PFSK-1 (cell line): ENCODE measurements at regions not wholly inside any gene's neighbourhood (a gene's known extent, or its start where the extent isn't known, plus 50 kb on each side); places are given as distances from the start of the nearest gene placed in this dataset.
A peak's percentile ranks its signal among the peaks of the same experiment; 100 is the strongest.

Experiments used
- FOXP2 ChIP-seq: optimal IDR thresholded peaks from 2 replicates; pipeline ENCODE3; 2011; ENCODE audit warnings: borderline replicate concordance, control low read depth, inconsistent platforms; ENCODE audit not compliant: insufficient read depth; ENCODE audit errors: extremely low read length, extremely low read depth
- POLR2AphosphoS5 ChIP-seq: IDR thresholded peaks from 2 replicates; pipeline ENCODE4 v1.6.1; 2012; ENCODE audit warnings: low read depth, mild to moderate bottlenecking, control low read depth, low read length, moderate library complexity
- REST ChIP-seq, 2 experiments: IDR thresholded peaks; 2 replicates each; pipeline versions ENCODE4 v1.6.1 to v1.8.0; 2011 to 2012; ENCODE audit warnings: low read depth in 2 of 2, low read length in 2 of 2, control low read depth in 1 of 2, inconsistent platforms in 1 of 2, mild to moderate bottlenecking in 1 of 2, moderate library complexity in 1 of 2; ENCODE audit not compliant: insufficient read depth in 1 of 2
- SIN3A ChIP-seq: IDR thresholded peaks from 2 replicates; pipeline ENCODE4 v1.6.1; 2012; ENCODE audit warnings: mild to moderate bottlenecking, low read length, moderate library complexity, borderline replicate concordance; ENCODE audit not compliant: insufficient read depth
- TAF1 ChIP-seq: IDR thresholded peaks from 2 replicates; pipeline ENCODE4 v1.6.1; 2012; ENCODE audit warnings: low read length, control low read depth, borderline replicate concordance; ENCODE audit not compliant: insufficient read depth

- TF ChIP-seq FOXP2 (no peak), TAF1 (peak; percentile 44; the same call in 1 of the 2 replicates), SIN3A (peak; percentile 49; the same call in 1 of the 2 replicates), POLR2AphosphoS5 (no peak), REST (IDR thresholded peaks at IDR 0.05; ENCODE audit: insufficient read depth in 1 of 2, low read depth in 2 of 2, low read length in 2 of 2) (peak in 1 of 2 experiments; percentile 25; a peak in 1 of 4 replicates)
Measured at GRCh38 chr11:97722065-97722464, 1298.7 kb upstream of the CNTN5 start.

DNA sequence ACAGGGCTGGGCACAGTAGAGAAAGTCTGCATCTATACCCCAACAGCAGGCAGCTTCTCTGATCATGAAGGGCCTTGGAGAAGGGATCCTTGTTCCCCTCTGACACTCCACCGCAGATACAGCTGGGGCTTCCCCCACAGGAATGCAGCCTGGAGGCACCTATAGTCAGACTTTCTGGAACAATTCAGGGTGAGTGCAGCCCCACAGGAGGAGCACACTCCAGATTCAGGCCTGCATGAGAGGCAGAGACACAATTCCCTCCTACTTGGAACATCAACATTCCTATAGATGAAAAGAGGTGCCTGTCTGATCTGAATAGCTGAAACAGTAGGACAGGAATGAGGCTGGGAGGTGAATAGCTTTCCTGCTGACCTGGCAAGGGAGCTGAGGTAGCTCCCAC is 1298.0 kb upstream of the CNTN5 start:
- TF ChIP-seq POLR2AphosphoS5, result no peak
- TF ChIP-seq FOXP2, result no peak
- TF ChIP-seq TAF1, result no peak
- TF ChIP-seq REST (IDR thresholded peaks at IDR 0.05; ENCODE audit: insufficient read depth in 1 of 2, low read depth in 2 of 2, low read length in 2 of 2), result no peak
- no peak for TF ChIP-seq SIN3A

DNA sequence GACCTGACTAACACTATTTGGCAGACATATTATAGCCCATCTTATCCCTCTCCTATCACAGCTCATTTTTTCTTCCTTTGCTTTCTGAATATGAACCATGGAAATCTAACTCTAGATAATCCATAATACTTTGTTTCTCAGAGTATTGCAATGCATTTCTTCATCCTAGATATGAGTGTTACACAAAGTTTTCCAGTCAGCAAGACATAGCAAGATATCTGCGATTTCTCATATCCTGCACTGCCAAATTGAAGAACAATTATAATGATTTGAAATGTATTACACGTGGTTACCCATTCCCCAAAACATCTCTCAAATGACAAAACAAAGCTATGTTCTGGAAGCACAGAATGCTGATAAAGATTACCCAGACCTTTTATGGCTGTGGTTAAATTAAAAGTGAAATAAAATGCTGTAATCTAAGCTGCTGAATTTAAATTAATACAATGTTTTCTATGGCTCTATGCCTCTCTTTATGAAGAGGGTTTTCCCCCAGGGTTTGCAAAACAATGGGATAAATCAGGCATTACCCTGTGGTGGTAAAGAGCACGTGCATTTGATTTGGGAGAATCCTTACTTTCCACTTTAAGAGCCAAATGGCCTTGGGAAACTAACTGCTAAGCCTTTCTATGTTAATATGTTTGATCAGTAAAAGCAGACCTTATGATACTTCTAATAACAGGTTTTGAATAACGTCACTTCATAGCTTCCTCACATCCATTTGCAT is 1291.0 kb upstream of the CNTN5 start:
- TF ChIP-seq FOXP2, result no peak
- TF ChIP-seq POLR2AphosphoS5, result no peak

DNA sequence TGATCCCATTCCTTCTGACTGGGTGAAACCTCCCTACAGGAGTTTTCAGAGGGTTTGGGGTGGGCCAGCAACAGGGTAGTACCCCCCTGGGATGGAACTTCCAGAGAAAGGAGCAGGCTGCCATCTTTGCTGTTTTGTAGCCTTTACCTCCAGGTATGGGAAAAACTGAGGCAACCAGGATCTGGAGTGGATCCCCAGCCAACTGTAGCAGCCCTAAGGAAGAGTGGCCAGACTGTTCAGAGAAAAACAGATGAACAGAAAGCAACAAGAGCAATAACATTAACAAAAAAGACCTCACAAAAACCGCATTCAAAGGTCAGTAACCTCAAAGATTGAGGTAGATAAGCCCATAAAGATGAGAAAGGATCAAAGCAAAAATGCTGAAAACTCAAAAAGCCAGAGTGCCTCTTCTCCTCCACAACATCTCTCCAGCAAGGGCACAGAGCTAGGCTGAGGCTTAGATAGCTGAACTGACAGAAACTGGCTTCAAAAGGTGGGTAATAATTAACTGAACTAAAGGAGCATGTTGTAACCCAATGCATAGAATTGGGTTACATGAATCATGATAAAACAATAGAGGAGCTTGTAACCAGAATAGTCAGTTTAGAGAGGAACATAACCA is 1288.6 kb upstream of the CNTN5 start:
- TF ChIP-seq TAF1 (no peak), FOXP2 (no peak), REST (IDR thresholded peaks at IDR 0.05; ENCODE audit: insufficient read depth in 1 of 2, low read depth in 2 of 2, low read length in 2 of 2) (no peak)

GRCh38 chr11:97738751-97739150 is 1282.0 kb upstream of the CNTN5 start:
- TF ChIP-seq POLR2AphosphoS5 (no peak), FOXP2 (no peak), SIN3A (no peak), REST (IDR thresholded peaks at IDR 0.05; ENCODE audit: insufficient read depth in 1 of 2, low read depth in 2 of 2, low read length in 2 of 2) (no peak), TAF1 (no peak)
